Trophoblast cell (in vitro differentiated cells and primary cell): ENCODE measurements at regions not wholly inside any gene's neighbourhood (a gene's known extent, or its start where the extent isn't known, plus 50 kb on each side); places are given as distances from the start of the nearest gene placed in this dataset.

ENCODE experiments used
- DNase-seq, 2 donors: peaks; one replicate each; pipeline ENCODE4 v3.0.0-alpha.2; 2016
- H2AFZ ChIP-seq: 2 replicates; pipeline ENCODE4 v1.6.1; 2013; ENCODE audit warnings: low read length, moderate library complexity, mild to moderate bottlenecking; ENCODE audit not compliant: insufficient read depth, poor library complexity
- H2AK5ac ChIP-seq: 2 replicates; pipeline ENCODE4 v1.6.1; 2013; ENCODE audit warnings: mild to moderate bottlenecking, low read length
- H2BK120ac ChIP-seq: 2 replicates; pipeline ENCODE4 v1.6.1; 2013; ENCODE audit warnings: low read length, mild to moderate bottlenecking, moderate library complexity; ENCODE audit not compliant: insufficient read depth, poor library complexity
- H2BK12ac ChIP-seq: 2 replicates; pipeline ENCODE4 v1.6.1; 2013; ENCODE audit warnings: mild to moderate bottlenecking, low read length, moderate library complexity
- H2BK5ac ChIP-seq: 2 replicates; pipeline ENCODE4 v1.6.1; 2013; ENCODE audit warnings: low read length, low read depth, moderate library complexity, mild to moderate bottlenecking; ENCODE audit not compliant: poor library complexity
- H3K14ac ChIP-seq: 2 replicates; pipeline ENCODE4 v1.6.1; 2013; ENCODE audit warnings: mild to moderate bottlenecking, low read length
- H3K18ac ChIP-seq: 2 replicates; pipeline ENCODE4 v1.6.1; 2013; ENCODE audit warnings: mild to moderate bottlenecking, low read length
- H3K23ac ChIP-seq: 2 replicates; pipeline ENCODE4 v1.6.1; 2013; ENCODE audit warnings: low read length
- H3K27ac ChIP-seq: 2 replicates; pipeline ENCODE4 v1.5.1; 2013; ENCODE audit warnings: low read depth, mild to moderate bottlenecking, inconsistent platforms, low read length, moderate library complexity
- H3K27me3 ChIP-seq: 2 replicates; pipeline ENCODE4 v1.6.1; 2013; ENCODE audit warnings: inconsistent platforms, mild to moderate bottlenecking, low read length, moderate library complexity; ENCODE audit not compliant: insufficient read depth
- H3K36me3 ChIP-seq, 2 experiments: 1 replicate in 1 of 2; 2 replicates in 1 of 2; pipeline ENCODE4 v1.6.1; 2013; ENCODE audit warnings: low read length in 2 of 2, mild to moderate bottlenecking in 2 of 2, moderate library complexity in 1 of 2; ENCODE audit not compliant: insufficient read depth in 2 of 2, control insufficient read depth in 1 of 2
- H3K4ac ChIP-seq: 2 replicates; pipeline ENCODE4 v1.6.1; 2013; ENCODE audit warnings: low read depth, mild to moderate bottlenecking, low read length, moderate library complexity
- H3K4me1 ChIP-seq, 2 experiments: 1 replicate in 1 of 2; 2 replicates in 1 of 2; pipeline ENCODE4 v1.6.1; 2013; ENCODE audit warnings: low read length in 2 of 2, mild to moderate bottlenecking in 2 of 2, moderate library complexity in 1 of 2; ENCODE audit not compliant: insufficient read depth in 2 of 2, control insufficient read depth in 1 of 2
- H3K4me2 ChIP-seq: 2 replicates; pipeline ENCODE4 v1.6.1; 2013; ENCODE audit warnings: inconsistent platforms, mild to moderate bottlenecking, low read length, moderate library complexity
- H3K4me3 ChIP-seq: 2 replicates; pipeline ENCODE4 v1.5.1; 2013; ENCODE audit warnings: mild to moderate bottlenecking, low read depth, low read length, inconsistent platforms
- H3K79me1 ChIP-seq: one replicate; pipeline ENCODE4 v1.6.1; 2013; ENCODE audit warnings: low read length
- H3K79me2 ChIP-seq: 2 replicates; pipeline ENCODE4 v1.6.1; 2013; ENCODE audit warnings: low read length, mild to moderate bottlenecking; ENCODE audit not compliant: control insufficient read depth, insufficient read depth, poor library complexity
- H3K9ac ChIP-seq: 2 replicates; pipeline ENCODE4 v1.6.1; 2013; ENCODE audit warnings: mild to moderate bottlenecking, low read length
- H3K9me3 ChIP-seq: 2 replicates; pipeline ENCODE4 v1.6.1; 2013; ENCODE audit warnings: low read depth, mild to moderate bottlenecking, control low read depth, inconsistent platforms, low read length; ENCODE audit not compliant: insufficient read depth
- H4K12ac ChIP-seq: 2 replicates; pipeline ENCODE4 v1.6.1; 2013; ENCODE audit warnings: low read depth, mild to moderate bottlenecking, low read length, moderate library complexity
- H4K8ac ChIP-seq: 2 replicates; pipeline ENCODE4 v1.6.1; 2013; ENCODE audit warnings: low read depth, mild to moderate bottlenecking, low read length, moderate library complexity
- H4K91ac ChIP-seq: one replicate; pipeline ENCODE4 v1.6.1; 2013; ENCODE audit warnings: low read depth, mild to moderate bottlenecking, low read length, moderate library complexity
- WGBS: extraction: QIAGEN DNeasy Blood & Tissue Kit; methylation state at CpG from one replicate; pipeline ENCODE4 v1.1.7; 2013; ENCODE audit warnings: missing lambda C conversion rate; ENCODE audit not compliant: insufficient read length, insufficient coverage; ENCODE audit errors: extremely low coverage; 5-methylcytosine and 5-hydroxymethylcytosine counted together

- no peaks in the 10 kb centered on the region for H3K79me2 ChIP-seq
- no peak overlapping the region for H2BK120ac ChIP-seq
- no peak overlapping the region for H3K4me2 ChIP-seq
- no peak overlapping the region for H4K8ac ChIP-seq
- no peak overlapping the region for H3K18ac ChIP-seq
- no peaks in the 10 kb centered on the region for H3K4me1 ChIP-seq
- H3K23ac ChIP-seq: no peak overlapping the region
- WGBS: no CpG with 5 or more reads among the region's 1 CpG
- H3K4me3 ChIP-seq: no peak overlapping the region
- H3K27me3 ChIP-seq: no peaks in the 10 kb centered on the region
- no peak overlapping the region for H4K91ac ChIP-seq
- H3K14ac ChIP-seq: no peak overlapping the region
- no peaks in the 10 kb centered on the region for H3K79me1 ChIP-seq
- H2AK5ac ChIP-seq: no peak overlapping the region
- no peak overlapping the region for H3K9ac ChIP-seq
- DNase-seq: peak in 1 of 2 donors; percentile 7
- no peak overlapping the region for H2AFZ ChIP-seq
- no peak overlapping the region for H4K12ac ChIP-seq
- H2BK5ac ChIP-seq: no peak overlapping the region
- H3K36me3 ChIP-seq: no peaks in the 10 kb centered on the region
- H3K4ac ChIP-seq: no peak overlapping the region
- no peaks in the 10 kb centered on the region for H3K9me3 ChIP-seq
- no peak overlapping the region for H2BK12ac ChIP-seq
- no peak overlapping the region for H3K27ac ChIP-seq
Measured at GRCh38 chr4:31360786-31361185, 640.6 kb downstream of the PCDH7 start.

- no peak overlapping the region for H2AFZ ChIP-seq
- H2BK12ac ChIP-seq: no peak overlapping the region
- 100% methylated on average over 2 of the region's 4 CpGs for WGBS
- no peak overlapping the region for H3K9ac ChIP-seq
- no peaks in the 10 kb centered on the region for H3K9me3 ChIP-seq
- no peak overlapping the region for H3K23ac ChIP-seq
- no peak overlapping the region for H2BK5ac ChIP-seq
- no peaks in the 10 kb centered on the region for H3K36me3 ChIP-seq
- no peak overlapping the region for H3K4me2 ChIP-seq
- no peak overlapping the region for H4K8ac ChIP-seq
- H4K12ac ChIP-seq: no peak overlapping the region
- no peak for DNase-seq
- no peak overlapping the region for H3K14ac ChIP-seq
- no peak overlapping the region for H2BK120ac ChIP-seq
- H3K27ac ChIP-seq: no peak overlapping the region
- H3K4ac ChIP-seq: no peak overlapping the region
- no peaks in the 10 kb centered on the region for H3K79me2 ChIP-seq
- H3K27me3 ChIP-seq: no peaks in the 10 kb centered on the region
- no peak overlapping the region for H3K4me3 ChIP-seq
- H4K91ac ChIP-seq: no peak overlapping the region
- no peak overlapping the region for H2AK5ac ChIP-seq
- H3K4me1 ChIP-seq: no peaks in the 10 kb centered on the region
- H3K18ac ChIP-seq: no peak overlapping the region
- H3K79me1 ChIP-seq: no peaks in the 10 kb centered on the region
Measured at GRCh38 chr4:31362756-31363155, 642.6 kb downstream of the PCDH7 start.

- H3K79me1 ChIP-seq: no peaks in the 10 kb centered on the region
- no peak overlapping the region for H2BK12ac ChIP-seq
- no peak for DNase-seq
- WGBS: no CpG with 5 or more reads among the region's 6 CpGs
- H3K4ac ChIP-seq: no peak overlapping the region
- H3K79me2 ChIP-seq: no peaks in the 10 kb centered on the region
- H3K23ac ChIP-seq: no peak overlapping the region
- H2BK5ac ChIP-seq: no peak overlapping the region
- no peak overlapping the region for H3K4me2 ChIP-seq
- H3K27ac ChIP-seq: no peak overlapping the region
- no peak overlapping the region for H2BK120ac ChIP-seq
- H3K9ac ChIP-seq: no peak overlapping the region
- no peak overlapping the region for H4K12ac ChIP-seq
- no peak overlapping the region for H3K14ac ChIP-seq
- H3K36me3 ChIP-seq: no peaks in the 10 kb centered on the region
- H3K4me1 ChIP-seq: no peaks in the 10 kb centered on the region
- H3K4me3 ChIP-seq: no peak overlapping the region
- H4K91ac ChIP-seq: no peak overlapping the region
- no peaks in the 10 kb centered on the region for H3K9me3 ChIP-seq
- H3K18ac ChIP-seq: no peak overlapping the region
- H4K8ac ChIP-seq: no peak overlapping the region
- no peak overlapping the region for H2AK5ac ChIP-seq
- H2AFZ ChIP-seq: no peak overlapping the region
- no peaks in the 10 kb centered on the region for H3K27me3 ChIP-seq
Measured at GRCh38 chr4:31365006-31365690, 645.0 kb downstream of the PCDH7 start.

- H2AK5ac ChIP-seq: no peak overlapping the region
- no peak overlapping the region for H3K4ac ChIP-seq
- H4K8ac ChIP-seq: no peak overlapping the region
- no peaks in the 10 kb centered on the region for H3K27me3 ChIP-seq
- H3K9me3 ChIP-seq: no peaks in the 10 kb centered on the region
- H3K14ac ChIP-seq: no peak overlapping the region
- H2BK12ac ChIP-seq: no peak overlapping the region
- no peak overlapping the region for H4K91ac ChIP-seq
- H3K4me3 ChIP-seq: no peak overlapping the region
- H2AFZ ChIP-seq: no peak overlapping the region
- H3K79me1 ChIP-seq: no peaks in the 10 kb centered on the region
- no peaks in the 10 kb centered on the region for H3K4me1 ChIP-seq
- H3K36me3 ChIP-seq: no peaks in the 10 kb centered on the region
- H3K79me2 ChIP-seq: no peaks in the 10 kb centered on the region
- no peak overlapping the region for H2BK5ac ChIP-seq
- H2BK120ac ChIP-seq: no peak overlapping the region
- no peak overlapping the region for H3K4me2 ChIP-seq
- no peak overlapping the region for H3K18ac ChIP-seq
- H3K9ac ChIP-seq: no peak overlapping the region
- H3K23ac ChIP-seq: no peak overlapping the region
- no peak overlapping the region for H3K27ac ChIP-seq
- peak in 1 of 2 donors; percentile 13 for DNase-seq
- no peak overlapping the region for H4K12ac ChIP-seq
- WGBS: no CpG with 5 or more reads among the region's 1 CpG
Measured at GRCh38 chr4:31366041-31366440, 645.9 kb downstream of the PCDH7 start.
